Activated CD4-positive, alpha-beta T cell treated with anti-CD3 and anti-CD28 coated beads, Interleukin-2, amount 50 U/mL, for 48 hours (primary cell): ENCODE measurements at regions not wholly inside any gene's neighbourhood (a gene's known extent, or its start where the extent isn't known, plus 50 kb on each side); places are given as distances from the start of the nearest gene placed in this dataset.
"Not testable (repeated sequence)": the region's sequence is repeated elsewhere in the genome, so short reads cannot be mapped to it uniquely, and the experiment has no call there.

Experiments
- DNase-seq, 2 experiments: peaks; one replicate each; pipeline ENCODE4 v3.0.0-alpha.2; 2020

DNA sequence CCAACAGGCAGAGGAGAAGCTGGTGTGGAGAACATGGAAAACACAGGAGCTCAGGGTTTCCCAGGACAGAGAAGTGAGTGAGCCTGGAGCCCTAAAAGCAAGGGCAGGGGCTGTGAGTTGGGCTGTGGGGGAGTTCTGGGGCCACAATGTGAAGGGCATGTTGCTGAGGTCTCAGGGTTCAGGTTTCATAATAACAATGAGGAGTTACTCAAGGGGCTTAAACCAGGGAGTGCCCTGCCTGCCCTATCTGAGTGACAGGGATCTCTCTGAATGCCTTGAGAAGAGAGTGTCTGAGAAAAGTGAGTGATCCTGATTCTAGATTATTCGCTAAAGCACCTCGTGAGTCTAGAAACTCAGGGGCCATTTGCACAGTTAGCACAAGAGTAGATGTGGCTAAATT, 129.6 kb downstream of the VPREB1 start:
- DNase-seq, result no peak

DNA sequence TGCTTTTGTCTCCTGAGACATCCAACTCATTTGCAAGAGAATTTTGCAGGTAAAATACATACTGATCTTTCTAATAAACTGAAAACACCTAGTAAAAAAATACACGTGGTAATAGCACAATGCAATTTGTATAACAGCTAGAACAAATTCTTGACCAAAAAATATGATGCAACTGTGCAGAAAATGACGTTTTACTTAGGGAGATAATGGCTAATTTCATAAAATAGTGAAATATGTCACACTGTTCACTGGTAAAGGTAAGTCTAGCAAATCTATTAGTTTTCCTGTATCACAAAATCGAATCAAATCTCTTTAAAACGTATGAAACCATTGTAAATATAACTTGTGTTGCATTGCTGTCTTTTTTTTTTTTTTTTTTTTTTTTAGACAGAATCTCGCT, 130.0 kb downstream of the VPREB1 start:
- DNase-seq, result no peak

DNA sequence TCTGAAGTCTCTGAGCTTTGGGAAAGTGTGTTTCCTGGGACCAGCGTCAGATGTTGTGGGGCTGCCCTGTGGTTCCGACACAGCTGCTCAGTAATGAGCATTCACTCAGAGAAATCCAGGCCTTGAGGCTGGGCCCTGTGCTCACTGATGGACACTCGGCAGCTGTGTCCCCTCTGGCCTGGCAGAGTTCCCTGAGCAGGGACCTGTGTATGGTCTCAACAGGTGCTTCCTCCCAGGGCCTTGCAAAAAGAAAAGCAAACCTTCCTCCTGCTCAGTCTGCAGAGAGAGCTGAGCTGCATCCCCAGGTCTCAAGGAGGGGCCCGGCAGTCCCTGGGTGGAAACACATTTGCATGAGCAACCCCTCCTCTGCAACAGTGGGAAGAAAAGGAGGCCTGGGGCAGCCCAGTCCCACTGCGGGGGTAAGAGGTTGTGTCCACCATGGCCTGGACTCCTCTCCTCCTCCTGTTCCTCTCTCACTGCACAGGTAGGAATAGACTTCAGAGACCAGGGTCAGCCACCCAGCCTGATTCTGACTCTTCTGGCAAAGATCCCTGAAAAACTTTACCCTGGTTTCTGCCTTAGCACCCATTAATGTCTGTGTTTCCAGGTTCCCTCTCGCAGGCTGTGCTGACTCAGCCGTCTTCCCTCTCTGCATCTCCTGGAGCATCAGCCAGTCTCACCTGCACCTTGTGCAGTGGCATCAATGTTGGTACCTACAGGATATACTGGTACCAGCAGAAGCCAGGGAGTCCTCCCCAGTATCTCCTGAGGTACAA, 131.2 kb downstream of the VPREB1 start:
- DNase-seq, result no peak

DNA sequence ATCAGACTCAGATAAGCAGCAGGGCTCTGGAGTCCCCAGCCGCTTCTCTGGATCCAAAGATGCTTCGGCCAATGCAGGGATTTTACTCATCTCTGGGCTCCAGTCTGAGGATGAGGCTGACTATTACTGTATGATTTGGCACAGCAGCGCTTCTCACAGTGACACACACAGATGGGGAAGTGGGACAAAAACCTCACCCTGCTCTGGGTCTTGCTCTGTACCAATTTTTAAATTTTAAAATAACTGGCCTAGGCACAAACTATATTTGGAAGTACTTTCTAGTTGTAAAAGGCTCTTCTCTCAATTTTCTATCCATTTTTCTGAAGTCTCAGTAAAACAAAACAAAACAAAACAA, 131.7 kb downstream of the VPREB1 start:
- DNase-seq, result no peak

DNA sequence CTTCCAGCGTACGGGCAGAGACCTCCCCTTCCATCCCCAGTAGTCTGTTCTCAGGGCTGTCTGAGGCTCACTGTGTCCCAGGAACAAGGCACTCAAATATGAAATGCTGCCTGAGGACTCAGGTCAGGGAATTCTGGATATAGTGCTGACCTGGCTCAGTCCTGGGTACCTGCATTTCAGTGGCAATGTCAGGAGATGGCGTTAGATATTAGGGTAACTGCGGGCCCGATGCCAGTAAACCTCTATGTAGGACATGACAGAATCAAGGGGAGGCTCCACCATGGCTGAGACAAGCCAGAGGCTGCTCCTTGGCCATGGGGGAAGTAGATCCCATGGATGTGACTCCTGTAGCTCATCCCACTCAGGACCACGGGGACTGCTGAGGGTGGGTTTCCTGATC, 131.7 kb downstream of the ZNF280B start:
- not testable (repeated sequence) for DNase-seq

DNA sequence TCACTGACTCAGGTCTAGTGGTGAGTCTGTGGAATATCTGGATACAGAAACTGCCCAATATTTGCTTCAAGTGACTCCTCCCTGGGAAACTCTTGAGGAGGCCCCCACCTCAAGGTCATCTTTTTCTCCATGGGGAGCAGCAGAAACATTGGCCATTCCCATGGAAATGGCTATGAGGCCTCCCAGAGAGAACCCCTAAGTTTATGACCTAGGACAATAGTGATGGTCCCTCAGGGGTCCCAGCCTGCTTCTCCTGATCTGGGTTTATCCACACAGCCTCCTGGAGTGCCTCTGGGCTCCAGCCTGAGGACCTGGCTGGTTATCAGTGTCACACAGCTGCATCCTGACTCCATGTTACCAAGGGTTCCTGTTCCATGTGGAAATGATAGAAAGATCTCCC, 131.2 kb downstream of the ZNF280B start:
- DNase-seq, result no peak

DNA sequence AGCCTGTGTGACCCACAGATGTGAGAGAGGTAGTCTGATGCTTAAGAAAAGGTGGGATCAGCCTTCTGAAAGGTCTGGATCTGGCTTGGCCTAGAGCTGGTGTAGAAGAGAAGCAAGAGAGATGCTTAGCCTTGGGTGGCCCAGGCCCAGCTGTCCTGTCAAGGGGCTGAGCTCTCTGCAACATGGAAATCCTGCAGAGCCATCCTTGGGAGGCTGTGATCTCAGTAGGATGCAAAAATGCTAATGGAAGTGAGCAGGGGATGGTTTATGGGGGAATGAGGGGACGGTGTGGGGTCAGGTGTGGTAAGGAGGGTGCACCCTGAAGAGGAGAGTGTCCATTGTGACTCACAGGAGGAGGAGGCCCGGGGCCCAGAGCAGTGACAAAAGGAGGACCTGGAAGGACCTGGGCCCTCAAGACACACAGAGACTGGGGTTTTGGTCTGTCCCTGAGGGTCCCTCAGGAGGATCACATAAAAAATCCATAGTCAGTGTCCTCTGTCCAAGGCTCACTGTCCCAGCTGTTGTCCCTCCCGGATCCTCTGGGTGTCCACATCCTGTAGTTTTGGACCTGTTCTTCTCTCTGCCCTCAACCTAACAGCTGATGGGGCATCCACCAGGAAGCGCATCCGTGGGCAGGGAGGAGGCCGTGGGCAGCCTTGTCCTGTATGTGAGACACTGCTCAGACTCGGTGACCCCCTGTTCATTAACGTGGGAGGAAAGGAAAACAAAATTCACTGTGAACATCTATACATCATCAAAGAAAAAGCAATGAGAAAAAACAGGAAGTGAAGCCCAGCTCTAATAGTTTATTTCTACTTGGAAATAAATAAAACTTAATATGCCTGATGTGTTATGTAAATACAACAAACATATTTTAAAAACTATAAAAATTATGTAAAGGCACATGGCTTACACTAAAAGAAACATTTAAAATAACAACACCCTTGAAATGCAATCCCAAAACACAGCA, 129.8 kb downstream of the ZNF280B start:
- no peak for DNase-seq

DNA sequence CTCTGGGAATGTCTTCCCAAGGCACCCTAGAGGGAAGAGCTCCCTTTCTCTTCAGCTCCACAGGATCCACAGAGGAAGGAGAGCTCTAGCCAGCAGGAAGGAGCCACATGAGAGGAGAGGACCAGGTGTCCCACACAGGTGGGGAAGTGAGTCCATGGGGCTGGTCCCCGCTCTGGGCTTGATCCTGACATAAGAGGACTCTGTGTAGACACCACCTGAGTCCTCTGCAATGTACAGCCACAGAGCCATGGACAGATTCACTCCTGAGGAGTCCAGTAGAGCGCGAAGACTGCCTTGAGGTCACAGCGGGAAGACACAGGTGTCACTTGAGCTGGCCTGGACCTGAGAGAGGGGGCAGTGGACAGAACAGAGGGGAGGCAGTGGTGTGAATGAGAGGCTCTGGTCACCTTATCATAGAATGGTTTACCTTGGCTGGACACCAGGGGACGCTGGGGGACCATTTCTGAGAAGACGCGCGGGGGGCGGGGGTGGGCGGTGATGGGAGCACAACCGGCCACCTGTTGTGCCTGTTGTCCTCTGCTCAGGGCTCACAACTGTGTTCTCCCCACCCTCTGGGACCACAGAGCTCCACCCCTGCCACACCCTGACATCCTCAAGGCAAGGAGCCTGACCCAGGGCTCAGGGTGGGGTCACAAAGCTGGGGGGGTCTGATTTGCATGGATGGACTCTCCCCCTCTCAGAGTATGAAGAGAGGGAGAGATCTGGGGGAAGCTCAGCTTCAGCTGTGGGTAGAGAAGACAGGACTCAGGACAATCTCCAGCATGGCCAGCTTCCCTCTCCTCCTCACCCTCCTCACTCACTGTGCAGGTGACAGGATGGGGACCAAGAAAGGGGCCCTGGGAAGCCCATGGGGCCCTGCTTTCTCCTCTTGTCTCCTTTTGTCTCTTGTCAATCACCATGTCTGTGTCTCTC, 128.2 kb downstream of the ZNF280B start:
- no peak for DNase-seq

DNA sequence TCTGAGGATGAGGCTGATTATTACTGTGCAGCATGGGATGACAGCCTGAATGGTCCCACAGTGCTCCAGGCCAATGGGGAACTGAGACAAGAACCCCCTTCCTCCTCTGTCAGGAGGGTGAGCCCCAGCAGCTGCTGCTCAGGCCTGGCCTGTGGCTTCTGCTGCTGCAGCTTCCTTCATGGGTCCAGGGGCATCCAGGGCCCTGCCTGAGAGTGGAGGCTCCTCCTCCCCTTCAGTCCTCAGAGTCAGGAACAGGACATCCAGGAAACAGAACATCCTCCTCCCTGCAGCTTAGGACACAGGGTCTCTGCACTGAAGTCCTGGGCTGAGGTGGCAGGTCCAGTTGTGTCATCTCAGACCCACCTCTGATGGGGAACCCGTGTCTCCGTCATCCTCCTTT, 127.2 kb downstream of the ZNF280B start:
- DNase-seq, result not testable (repeated sequence)

DNA sequence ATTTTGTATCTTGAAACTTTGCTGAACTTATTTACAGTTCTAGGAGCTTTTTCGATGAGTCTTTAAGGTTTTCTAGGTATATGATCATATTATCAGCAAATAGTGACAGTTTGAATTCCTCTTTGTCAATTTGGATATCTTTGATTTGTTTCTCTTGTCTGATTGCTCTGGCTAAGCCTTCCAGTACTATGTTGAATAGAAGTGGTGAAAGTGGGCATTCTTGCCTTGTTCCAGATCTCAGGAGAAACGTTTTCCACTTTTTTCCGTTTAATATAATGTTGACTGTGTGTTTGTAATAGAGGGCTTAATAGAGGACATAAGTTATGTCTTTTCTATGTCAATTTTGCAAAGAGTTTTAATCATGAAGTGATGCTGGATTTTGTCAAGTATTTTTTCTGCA, 124.3 kb downstream of the ZNF280B start:
- DNase-seq, result no peak

DNA sequence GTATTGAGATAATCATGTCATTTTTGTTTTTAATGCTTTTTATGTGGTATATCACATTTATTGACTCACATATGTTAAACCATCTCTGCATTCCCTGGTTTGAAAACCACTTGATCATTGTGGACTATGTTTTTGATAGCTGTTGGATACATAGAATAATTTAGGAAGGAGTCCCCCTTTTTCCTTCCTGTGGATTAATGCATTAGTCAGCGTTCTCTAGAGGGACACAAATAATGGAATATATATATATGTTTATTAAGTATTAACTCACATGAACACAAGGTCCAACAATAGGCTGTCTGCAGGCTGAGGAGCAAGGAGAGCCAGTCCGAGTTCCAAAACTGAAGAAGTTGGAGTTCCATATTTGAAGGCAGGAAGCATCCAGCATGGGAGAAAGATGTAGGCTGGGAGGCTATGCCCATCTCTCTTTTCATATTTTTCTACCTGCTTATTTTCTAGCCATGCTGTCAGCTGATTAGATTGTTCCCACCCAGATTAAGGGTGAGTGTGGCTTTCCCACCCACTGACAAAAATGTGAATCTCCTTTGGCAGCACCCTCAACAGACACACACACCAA, 123.8 kb downstream of the ZNF280B start:
- DNase-seq, result no peak

DNA sequence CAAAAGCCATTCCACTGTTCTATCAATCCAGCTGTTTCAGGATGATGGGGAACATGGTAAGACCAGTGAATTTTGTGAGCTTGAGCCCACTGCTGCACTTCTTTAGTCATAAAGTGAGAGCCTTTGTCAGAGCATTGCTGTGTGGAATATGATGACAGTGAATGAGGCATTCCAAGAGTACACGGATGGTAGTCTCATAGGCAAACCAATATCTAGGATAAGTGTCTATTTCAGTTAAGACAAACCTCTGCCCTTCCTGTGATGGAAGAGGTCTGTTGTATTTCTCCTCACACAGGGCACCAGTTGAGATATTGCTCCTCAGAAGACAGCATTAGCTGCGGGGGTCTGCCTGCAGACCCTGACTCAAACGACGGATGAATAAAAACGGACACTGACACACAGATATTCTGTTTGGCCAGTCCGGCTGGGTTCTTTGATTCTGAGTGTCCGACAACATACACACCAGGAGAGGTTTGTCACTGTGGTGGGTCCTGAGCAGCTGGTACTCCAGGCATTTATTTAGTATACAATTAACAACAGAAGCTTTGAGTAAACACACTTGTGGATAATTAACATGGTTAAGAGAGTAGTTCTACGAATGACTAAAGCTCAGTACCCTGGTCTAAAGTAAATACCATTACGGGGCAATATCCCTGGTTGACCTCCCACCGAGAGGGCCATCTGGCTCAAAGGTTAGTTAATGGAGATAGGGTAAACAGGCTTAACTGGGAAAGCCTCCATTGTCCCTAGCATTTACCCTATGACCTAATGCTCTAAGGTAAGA, 121.7 kb downstream of the ZNF280B start:
- DNase-seq, result no peak

DNA sequence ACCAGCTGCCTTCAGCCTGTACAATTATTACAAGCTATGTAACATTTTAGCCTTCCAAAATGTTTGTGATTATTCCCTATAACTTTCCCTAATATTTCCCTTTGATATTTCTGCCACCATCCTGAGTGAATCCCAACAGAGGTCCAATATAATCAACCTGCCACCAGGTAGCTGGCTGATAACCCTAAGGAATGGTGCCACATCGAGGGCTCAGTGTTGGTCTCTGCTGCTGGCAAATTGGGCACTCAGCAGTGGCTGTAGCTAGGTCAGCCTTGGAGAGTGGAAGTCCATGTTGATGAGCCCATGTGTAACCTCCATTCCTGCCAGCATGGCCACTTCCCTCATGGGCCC, 121.2 kb downstream of the ZNF280B start:
- DNase-seq, result no peak

DNA sequence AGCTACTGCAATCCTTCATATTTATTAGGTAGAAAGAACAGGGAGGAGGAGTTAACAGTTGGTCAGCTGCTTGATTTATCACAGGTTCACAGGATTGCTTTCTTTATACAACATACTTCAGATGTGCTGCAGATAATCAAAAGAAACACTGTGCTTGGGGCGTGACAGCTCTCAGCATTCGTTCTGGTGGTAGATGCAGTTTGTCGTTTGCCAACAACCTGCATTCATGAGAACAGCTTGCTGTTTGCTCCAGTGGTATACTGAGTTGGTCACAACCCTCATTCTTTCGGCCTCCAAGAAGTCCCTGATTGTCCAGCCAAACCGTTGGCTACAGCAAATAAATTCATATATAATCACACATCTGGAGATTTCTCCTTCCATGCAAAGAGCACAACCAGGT, 120.5 kb downstream of the ZNF280B start:
- no peak for DNase-seq

DNA sequence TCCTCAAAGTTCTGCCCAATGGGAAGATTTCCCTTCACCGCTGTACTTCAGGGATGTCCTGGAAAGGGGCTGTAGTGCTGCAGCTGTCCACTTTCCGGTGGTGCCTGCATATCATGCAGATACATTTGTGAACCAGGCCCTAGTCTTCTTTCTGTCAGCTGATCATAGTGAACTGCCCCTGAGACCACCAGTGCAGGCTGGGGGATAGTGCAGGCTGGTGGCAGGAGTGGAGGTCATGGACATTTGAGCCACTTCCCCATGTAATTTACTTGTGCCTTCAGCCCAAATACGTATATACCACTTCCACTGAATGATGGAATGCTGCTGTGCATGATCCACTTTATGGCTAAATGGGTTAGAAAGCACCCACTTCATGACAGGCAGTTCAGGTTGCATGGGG, 120.0 kb downstream of the ZNF280B start:
- no peak for DNase-seq

DNA sequence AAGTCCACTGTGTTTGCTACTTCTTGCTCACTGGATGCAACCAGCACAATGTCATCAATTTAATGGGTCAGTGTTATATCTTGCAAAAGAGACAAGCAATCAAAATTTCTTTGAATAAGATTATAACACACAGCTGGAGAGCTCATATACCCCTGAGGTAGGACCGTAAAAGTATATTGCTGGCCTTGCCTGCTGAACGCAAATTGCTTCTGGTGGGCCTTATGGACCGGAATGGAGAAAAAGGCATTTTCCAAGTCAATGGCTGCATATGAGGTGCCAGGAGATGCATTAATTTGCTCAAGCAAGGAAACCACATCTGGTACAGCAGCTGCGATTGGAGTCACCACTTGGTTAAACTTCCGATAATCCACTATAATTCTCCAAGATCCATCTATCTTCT, 119.1 kb downstream of the ZNF280B start:
- no peak for DNase-seq

DNA sequence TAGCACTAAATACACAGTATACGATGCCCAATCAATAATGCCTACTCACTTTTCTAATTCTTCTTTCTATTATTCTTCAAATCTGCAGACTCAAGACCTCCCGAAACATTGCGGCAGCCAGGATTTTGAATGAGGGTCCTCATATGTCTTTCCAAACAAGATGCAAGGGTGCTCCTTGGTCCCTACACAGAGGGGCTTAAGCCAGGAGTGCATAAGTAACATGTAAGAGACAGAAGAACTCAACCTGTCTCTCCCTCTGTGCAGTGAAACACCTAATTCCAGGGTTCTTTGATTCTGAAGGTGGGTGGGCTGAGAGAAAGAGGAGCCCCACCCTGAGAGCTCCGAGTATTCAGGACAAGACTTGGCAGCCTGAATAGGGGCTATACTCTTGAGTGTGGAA, 117.6 kb downstream of the ZNF280B start:
- no peak for DNase-seq

DNA sequence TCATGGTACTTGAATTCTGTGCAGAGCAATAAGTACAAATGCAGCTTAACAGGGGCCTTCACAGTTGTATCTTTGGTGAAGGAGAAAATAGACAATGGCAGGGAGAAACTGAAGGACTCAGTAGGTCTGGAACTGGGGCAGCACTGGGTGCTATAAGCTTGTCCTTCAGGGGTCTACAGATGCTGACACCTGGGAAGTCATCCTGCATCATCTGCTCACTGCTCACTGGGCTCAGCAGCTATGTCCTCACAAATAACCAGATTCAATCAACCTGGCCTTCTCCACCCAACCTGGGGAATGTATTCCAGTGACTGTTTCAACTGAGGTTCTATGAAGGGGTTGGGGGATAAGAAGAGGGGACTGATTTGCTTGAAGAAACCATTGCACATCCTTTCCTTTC, 117.0 kb downstream of the ZNF280B start:
- DNase-seq, result no peak

DNA sequence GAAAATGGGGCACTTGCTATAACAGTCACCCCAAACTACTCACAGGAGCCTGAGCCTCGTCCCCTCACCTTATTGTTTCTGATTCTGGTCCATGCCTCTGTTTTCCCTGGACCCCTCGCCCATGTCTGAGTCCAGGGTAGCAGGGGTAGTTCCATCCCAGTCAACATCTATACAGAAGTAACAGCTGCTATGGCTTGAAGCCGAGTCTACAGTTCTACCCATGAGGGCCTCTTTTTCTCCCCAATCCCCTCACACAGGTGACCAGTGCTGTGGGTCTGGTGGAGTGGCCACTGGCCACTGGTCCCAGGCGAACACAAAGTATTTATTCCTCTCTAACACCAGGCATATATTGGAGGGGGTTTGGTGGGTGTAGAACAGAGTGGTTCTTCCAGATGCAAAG, 116.4 kb downstream of the ZNF280B start:
- no peak for DNase-seq

DNA sequence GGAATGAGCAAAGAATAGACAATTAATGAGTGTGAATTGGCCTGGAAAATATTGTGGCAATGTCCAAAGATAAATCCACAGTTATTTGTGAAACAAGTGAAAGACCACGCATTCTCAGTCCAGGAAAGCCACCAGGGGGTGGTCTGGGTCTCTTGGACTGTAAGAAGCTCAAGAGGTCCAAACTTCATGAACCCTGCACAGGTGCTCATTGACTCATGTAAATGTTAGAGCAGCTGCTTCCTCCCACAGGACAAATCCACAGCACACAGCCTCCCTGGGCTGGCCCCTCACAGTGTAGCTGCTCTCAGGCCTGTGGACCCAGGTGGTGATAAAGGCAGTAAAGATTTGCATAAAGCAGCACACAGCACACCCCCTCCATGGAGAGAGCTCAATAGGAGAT, 114.0 kb downstream of the ZNF280B start:
- DNase-seq, result no peak

DNA sequence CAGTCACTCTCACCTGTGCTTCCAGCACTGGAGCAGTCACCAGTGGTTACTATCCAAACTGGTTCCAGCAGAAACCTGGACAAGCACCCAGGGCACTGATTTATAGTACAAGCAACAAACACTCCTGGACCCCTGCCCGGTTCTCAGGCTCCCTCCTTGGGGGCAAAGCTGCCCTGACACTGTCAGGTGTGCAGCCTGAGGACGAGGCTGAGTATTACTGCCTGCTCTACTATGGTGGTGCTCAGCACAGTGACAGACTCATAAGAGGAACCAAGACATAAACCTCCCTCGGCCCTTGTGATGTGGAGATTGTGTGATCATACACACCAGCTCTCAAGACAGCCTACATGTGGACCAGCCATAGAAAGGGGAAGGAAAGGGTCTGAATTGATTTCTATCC, 113.3 kb downstream of the ZNF280B start:
- no peak for DNase-seq

DNA sequence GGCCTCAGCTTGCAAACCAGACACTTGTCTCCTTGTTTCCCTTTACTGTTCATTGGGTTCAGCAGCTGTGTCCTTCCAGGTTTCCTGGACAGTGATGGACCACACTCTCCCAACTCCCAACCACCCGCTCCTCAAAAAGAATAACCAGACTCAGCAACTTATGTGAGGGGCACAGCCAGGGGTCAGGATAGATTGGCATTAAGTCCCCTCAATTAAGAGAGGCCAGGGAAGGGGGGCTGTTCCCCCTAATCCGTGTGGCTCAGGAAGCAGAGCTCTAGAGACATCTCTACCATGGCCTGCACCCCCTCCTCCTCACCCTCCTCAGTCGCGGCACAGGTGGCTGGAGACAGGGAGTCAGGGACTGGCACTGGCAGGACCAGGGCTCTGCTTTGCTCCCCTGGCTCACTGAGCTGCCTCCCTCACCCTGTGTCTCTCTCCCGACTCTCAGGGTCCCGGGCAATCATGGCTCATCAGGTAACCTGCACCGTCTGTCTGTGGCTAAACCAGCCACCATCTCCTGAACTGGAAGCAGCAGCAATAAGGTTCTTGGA, 111.7 kb downstream of the ZNF280B start:
- DNase-seq, result no peak
